Activated CD4-positive, alpha-beta T cell treated with anti-CD3 and anti-CD28 coated beads, Interleukin-2, amount 50 U/mL, for 48 hours (primary cell): ENCODE measurements at regions not wholly inside any gene's neighbourhood (a gene's known extent, or its start where the extent isn't known, plus 50 kb on each side); places are given as distances from the start of the nearest gene placed in this dataset.

Experiments used
- DNase-seq, 2 experiments: peaks; one replicate each; pipeline ENCODE4 v3.0.0-alpha.2; 2020

DNA sequence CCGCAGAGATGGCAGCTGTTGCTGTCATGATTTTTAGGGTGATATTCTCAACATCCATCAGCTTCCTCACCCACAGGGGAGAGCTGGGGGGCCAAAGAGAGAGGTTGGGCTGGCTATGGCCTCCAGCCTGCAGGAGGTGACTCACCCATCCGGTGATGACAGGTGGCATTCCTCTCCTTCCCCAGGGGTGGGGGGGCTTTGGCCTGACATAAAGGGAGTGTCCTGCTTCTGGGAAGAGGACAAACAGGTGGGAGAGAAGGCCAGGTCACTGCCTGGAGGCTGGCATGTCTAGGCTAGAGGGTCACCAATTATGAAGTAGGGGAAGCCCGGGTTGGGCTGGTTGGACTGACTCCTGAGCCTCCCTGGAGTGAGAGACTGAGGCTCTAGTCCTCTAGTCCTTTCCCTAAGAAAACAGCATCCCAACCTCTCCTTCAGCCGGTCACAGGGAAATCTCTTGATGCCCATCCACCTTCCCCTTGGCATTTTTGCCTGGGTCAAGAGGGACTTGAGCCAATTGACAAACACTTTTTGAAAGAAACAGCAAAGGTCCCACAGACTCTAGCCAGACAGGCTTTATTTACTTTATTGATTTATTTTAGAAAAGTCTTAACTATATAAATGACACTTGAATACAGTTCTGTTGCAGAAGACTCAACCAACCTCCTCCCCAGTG lies 79.8 kb upstream of the ZNF716 start:
- DNase-seq, result no peak

DNA sequence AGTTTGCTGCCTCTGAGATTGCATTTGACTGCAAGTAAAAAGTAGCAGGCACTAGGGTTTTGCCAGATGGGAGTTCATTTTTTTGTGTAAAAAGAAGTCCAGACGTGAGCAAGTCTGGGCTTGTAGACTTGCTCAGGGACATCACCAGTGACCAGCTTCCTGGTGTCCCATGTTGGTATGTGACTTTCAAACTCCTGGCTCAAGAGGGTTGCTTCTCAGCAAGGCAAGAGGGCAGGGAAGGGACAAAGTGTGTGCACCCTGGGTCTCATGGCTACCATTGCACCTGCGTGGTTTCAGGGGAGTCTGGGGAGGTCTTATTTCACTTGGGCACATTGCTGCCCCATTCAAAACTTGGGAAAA lies 79.3 kb upstream of the ZNF716 start:
- DNase-seq, result no peak

DNA sequence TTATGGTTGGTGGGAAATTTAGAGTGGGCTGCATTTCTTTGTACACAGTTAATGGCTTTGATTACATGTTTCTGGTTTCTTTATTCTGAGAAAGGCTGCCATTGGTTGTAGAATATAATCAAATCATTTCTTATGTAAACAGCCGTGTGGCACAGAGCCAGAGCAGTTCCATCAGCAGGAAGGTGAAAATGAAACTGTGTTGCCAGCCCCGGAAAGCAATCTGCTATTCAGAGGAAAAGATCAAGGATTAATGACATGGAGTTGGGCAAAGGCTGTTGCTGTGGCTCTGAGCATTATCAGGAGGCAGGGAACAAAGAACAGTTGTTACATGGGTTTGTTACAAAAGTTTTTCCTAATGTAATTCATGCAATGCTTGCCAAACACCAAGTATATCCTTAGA lies 74.2 kb upstream of the ZNF716 start:
- no peak for DNase-seq

DNA sequence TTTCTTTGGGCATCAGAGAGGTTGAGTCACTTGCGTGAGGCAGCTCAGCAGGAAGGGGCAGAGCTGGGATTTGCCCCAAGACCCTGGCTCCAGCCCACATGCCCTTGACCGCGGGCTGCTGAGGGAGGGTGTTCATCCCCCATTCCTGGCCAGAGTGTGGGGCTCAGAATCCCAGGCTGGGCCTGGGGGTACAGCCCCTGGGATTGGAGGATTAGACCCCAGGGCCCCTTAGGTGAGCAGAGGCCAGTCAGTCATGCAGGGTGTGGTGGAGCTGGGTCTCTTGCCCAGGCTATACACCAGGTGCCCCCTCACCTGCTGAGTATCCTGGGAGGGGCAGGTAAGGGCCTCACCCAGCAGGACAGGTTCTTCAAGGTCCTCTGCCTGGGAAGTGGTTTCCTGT lies 68.4 kb upstream of the ZNF716 start:
- DNase-seq, result no peak

DNA sequence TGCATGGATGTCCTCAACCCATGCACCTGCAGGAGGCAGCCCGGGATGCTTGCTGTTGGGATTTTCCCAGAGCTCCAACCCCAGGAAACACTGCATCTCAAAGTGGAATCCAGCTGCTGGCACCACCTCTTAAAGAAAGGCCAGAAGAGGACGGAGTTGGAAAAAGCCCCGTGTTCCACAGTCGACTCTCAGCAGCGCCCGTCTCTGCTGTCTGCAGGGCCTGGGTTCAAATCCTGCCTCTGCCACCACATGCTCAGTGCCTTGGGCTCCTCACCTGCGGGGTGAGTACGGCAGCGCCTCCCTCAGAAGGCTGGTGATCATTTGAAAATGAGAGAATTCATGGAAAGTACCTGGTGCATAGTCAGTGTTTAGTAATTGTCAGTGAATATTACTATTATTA lies 65.6 kb upstream of the ZNF716 start:
- no peak for DNase-seq

DNA sequence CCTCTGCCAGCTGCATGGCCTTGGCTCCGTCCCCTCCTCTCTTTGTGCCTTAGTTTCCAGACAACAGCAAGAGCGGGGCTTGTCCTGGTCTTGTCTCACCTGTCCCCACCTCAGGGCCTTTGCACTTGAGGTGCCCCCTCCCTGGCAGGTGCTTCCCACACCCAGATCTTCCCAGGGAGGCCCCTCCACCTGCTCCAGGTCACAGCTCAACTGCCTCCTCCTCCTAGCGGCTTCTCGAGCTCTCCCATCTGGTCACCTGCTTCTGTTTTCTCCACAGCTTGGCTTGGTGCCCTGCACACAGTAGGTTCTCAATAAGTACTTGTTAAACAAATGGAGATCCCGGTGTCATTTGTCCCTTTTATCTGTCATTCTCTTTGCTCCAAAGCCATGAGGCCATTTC lies 64.3 kb upstream of the ZNF716 start:
- DNase-seq, result no peak

DNA sequence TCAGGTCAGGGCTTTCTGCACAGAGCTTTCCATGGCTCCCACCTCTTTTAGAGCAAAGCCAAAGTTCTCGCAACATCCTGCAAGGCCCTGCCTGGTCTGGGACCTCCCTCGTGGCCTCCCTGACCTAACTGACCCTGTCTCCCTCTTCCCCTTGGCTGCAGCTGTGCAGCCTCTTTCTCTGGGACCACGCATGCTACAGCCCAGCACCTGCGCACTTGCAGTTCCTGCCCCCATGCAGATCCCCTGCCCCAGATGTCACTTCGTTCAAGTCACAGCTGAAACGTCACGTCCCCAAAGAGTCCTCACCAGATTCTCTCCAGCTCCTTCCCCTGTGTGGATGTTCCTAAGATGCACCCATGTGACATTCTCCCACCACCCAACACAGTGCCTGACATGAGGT lies 61.2 kb upstream of the ZNF716 start:
- DNase-seq, result no peak

DNA sequence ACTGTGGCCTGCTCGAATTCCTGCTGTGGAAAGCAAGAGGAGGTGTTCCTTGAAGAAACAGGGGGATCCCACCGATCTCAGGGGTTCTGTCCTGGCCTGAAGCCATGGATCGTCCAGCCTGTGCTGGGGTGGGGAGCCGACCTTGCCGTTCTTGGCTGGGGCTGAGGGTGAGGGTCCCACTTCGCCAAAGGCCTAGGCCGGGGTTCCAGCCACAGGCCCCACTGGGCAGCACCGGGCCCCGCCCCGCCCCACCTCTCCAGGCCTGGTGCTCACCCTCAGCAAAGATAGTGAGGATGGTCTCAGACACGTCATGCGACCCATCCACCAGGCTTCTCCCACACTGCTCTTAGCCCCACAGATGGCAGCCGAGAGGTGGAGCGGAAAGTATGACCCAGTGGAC lies 51.4 kb upstream of the ZNF716 start:
- DNase-seq, result no peak

DNA sequence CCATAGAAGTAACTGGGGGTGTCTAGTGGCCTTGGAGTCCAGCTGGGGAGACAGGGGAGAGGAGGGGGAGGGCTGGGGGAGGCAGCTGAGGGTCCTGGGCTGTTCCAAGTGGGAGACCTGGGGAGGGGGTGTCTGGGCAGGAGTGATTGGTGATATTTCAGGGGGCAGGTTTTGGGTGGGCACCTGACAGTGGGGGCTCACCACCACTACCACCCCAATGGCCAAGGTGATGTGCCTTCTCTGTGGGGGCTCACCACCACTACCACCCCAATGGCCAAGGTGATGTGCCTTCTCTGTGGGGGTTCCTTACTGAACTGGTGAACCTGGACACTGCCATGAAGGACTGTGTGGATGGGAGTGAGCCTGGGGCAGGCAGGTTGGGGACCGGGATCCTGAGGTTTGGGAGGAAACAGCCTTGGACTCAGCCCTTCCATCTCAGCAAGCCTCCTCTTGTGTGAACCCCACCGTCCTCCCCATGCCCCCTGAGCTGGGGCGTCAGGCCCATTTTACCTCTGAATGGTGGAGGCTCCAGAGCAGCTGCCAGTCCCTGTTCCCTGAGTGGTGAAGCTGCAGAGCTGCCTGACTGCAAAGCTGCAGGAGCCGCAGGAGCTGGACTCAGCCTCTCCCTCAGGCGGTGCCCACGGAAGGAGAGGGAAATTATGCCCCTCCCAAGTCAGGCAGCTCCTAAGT lies 50.6 kb upstream of the ZNF716 start:
- no peak for DNase-seq

DNA sequence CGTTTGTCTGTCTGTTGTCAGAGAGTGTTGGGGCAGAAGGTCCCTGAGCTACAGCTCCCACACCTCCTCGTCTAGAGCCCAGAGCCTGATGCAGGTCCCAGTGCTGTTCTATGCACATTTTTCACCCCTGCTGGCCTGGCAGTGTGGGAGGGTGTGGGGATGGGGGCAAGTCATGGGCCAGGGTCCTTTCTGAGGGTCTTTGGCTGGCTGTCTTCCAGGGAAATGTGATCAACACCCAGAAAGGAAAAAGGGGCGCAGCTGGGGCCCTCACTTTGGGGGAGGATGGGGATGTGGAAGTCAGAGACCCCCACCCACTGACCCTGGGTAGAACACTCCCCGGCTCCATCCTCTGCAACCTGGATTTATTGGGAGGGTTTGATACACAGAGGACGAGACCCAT lies 50.0 kb upstream of the ZNF716 start:
- no peak for DNase-seq
